HG02970 (cell line): ENCODE measurements at regions not wholly inside any gene's neighbourhood (a gene's known extent, or its start where the extent isn't known, plus 50 kb on each side); places are given as distances from the start of the nearest gene placed in this dataset.

Experiments
- ATAC-seq: cut with Tn5 transposase; IDR thresholded peaks from one replicate; pipeline ENCODE4 v1.9.1; 2021; ENCODE audit warnings: mild to moderate bottlenecking, moderate library complexity, moderate number of reproducible peaks; ENCODE audit not compliant: unreplicated experiment, low FRiP score

GRCh38 chr14:39972704-39973103, 540.5 kb upstream of the FBXO33 start:
- no peak for ATAC-seq

- no peak for ATAC-seq
Measured at GRCh38 chr14:39967885-39968284, 535.7 kb upstream of the FBXO33 start.

DNA sequence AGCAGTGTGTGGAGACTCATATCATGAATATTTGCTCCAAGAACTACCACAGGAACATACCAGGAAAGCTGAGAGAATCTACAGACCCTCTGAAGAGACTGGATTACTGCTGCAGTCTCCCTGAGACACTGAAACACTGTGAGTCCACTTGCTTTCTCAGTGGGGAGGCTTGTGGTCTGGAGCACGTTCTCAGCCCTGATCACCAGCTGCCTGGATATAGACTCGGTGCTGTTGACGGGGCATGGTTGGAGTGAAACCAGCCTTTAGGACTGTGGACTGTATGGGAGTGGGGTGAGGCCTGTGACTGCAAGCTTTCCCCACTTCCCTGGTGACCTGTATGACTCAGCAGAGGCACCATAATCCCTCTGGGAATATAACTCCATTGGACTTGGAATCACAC, 525.8 kb upstream of the FBXO33 start:
- ATAC-seq, result no peak

DNA sequence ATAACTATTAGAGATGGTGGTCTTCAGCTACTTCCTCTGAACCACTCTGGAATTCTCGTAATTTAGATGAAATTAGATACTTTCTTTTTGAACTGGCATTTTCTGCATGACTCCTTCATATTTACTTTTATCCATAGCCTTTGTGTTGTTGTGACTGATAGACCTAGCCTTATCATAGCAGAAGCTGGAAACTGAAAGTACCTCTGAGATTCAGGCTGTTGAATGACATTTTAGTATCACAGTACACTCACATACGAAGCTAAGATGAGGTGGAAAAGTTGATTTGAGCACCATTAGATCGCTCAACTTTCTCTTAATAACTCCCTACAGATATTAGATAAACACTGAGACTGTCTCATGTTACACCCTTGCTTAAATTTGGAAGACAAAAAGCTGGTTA, 525.1 kb upstream of the FBXO33 start:
- ATAC-seq, result no peak

DNA sequence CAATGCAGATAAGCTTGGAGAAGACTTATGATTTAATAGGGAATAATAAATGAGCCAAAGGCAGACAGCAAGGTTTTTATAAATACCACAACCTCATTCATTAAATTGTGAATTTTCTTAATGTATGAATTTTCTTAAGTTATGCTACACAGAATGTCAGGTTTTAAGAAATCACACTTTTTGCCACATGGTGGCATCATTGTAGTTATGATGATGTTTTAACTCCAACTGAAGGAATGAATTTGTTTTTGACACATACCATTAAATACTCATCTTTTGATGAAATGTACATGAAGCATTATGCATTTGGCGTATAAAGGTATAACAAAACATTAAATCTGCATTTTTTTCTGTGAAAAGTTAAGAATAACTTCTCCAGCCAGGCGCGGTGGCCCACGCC, 524.1 kb upstream of the FBXO33 start:
- no peak for ATAC-seq

DNA sequence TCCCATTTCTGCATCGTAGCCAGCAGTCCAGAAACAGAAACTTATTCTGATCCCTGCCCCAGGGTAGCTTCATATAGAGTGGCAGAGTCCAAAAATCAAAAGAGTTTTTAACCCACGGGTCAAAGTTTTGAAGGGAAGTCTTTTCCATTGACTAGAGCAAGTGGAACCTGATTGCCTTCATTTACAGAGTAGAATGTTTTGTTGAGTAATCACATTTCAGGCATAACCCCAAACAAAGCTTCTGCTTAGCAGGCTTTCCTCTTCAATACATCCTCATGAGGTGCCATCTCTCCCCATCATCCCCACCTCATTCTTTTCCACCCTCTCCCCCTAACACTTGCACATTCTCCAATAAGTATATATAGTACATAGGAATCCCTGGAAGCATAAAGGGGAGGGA, 516.0 kb upstream of the FBXO33 start:
- ATAC-seq, result no peak

DNA sequence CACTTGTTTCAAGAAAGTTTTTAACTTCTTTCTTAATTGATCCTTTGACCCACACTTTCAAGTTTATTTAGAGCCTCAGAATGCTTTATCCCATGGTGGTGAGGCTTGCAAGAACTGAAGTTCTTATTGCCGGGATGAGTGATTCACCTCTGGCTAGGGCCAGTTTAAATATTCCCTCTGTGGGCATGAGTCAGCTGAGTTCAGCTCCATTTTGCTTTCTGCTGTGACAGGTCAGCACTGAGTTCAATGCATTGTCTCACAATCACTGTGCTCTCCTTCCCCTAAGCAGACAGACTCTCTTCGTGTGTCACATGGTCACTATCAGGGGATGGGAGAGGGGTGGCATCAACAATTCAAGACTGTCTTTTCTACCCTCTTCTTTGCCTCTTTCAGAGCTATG, 514.6 kb upstream of the FBXO33 start:
- no peak for ATAC-seq

GRCh38 chr14:39939023-39939422, 506.8 kb upstream of the FBXO33 start:
- no peak for ATAC-seq

DNA sequence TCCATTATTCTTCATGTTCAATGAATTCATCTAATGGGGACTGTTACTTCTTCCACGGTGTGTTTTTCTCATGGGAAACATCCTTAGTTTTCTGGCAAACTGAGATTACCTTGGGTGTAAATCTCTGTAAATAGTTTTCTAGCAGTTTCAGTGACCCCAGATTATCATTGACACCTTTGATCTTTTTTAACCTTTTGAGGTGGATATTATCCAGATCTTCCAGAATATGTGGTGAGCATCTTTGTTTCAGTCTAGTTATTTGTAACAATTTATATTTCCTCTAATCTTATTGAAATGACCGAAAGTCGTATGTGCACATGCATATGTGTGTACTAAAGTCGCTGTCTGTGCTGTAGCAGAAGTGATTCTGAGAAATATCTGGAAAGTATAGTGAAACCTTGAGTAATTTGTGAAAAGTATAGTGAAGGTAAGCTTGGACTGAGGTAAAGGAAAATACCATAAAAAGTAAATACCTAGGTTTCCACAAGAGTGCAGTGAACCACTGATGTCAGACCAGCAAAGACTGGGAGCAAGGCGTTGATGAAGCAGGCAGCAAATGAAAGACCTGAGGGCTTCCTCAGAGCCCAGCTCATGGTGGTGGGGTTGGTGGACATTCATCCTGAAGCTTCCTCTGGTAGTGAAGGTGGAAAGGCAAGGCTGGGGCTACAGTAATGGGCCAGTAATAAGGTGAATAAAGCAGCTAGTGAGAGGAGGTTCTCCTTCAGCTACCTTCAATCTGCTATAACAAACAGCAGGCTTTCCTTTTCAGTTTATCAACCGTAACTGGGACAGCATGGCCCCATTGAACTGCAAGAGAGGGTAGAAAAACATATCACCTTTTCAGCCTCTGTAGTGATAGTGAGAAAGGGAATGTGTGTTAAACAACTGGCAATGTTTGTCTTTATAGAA, 480.2 kb upstream of the FBXO33 start:
- peak; percentile 86 for ATAC-seq

- no peak for ATAC-seq
Measured at GRCh38 chr14:39897657-39898056, 465.4 kb upstream of the FBXO33 start.

DNA sequence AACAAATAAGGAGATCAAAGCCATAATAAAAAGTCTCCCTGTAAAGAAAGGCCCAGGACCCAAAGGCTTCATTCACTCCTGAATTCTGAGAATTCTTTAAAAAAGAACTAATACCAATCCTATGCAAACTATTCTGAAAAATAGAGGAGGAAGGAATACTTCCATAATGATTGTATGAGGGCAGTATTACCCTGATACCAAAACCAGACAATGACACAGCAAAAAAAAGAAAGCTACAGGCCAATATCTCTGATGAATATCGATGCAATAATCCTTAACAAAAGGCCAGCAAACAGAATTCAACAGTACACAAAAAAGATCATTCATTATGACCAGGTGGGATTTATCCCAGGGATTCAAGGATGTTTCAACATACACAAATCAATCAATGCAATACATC, 457.8 kb upstream of the FBXO33 start:
- ATAC-seq, result no peak

DNA sequence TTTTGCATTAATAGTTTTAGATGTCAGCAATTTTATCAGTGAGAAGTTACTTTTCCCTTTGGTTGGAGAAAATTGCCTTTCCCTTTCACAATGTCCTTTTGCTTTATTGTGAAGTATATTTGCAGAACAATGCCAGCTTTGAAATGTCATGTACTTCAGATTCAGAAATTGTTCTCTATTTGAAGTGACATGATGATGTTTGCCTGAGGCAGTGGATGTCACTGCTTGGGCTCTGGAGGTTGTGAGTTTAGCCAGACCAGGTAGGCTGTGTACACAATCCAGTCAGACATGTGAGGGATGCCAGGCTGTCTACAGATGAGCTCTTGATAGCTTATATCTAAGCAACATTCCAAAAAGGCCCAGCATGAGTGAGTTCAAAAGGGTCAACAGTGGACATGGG, 451.9 kb upstream of the FBXO33 start:
- ATAC-seq, result no peak

DNA sequence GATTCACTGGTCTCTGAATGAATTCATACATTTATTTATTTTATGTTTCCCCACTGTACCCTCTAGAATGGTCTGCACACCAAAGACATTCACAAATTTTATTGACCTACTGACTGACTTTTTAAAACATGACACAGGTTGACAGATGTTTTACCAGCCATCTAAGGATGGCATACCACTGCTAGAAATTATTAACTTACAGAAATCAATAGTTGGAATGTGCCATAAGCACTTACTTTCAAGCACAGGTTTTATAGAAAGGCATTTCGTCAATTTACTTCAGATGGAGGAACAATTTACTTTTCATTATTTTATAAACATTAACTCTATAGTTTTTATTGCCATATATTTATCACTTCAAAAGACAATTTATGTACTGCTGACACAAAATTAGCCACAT, 448.7 kb upstream of the FBXO33 start:
- ATAC-seq, result no peak

DNA sequence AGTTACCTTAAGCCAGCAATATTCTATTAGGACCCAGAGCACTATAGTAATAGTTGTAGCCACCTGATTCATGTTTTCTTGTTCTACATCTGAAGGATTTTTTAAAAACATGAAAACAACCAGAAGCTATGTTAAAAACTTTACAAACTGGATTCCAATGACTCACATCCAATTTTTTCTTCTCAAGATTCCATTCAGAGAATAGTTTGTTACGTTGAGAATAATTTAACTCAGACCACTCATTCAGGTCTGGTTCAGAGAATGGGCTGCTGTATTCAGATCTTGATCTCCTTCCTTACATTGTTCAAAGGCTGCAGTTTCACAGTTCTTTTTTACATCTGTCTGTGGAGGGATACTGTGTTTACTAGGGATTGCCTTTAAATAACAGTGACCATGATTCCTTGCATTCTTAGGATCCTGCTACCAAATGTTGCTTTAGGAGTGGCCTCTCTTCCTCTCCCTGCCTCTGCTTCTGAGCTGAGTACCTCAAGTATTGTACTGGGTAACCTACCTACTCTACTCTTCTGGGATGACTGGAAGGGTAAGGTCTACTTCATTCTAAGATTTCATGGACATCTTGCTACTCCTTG, 448.0 kb upstream of the FBXO33 start:
- no peak for ATAC-seq

DNA sequence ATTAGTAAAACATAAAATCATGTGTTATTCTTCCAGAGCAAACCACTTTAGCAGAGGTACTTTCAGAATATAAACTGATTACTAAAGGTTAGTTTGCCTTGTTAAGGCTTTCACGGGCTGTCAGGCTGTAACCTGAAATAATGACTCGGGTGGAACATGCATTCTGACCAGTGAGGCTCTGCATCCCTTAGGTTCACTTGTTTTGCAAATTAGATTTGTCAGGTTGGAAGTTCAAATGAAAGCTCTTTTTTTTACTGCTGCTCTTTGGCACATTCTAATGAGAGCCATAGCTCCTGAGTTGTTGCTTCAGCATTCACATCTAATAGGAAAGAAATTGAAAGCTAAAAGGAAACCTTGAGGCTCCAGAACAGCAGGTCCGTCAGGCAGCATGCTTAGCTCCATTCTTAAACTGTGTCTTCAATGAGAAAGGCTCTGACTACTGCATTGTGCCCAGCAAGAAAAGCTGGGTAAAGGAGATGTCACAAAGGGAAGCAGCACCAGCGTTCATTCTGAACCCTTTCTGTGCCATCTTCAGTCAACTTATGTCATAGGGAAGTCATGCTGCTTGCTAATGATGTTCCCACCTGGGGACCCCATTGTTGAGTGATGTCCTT, 445.5 kb upstream of the FBXO33 start:
- no peak for ATAC-seq

GRCh38 chr14:39876916-39877315, 444.7 kb upstream of the FBXO33 start:
- ATAC-seq, result no peak

GRCh38 chr14:39875028-39875427, 442.8 kb upstream of the FBXO33 start:
- no peak for ATAC-seq

- no peak for ATAC-seq
Measured at GRCh38 chr14:39873791-39874190, 441.6 kb upstream of the FBXO33 start.

DNA sequence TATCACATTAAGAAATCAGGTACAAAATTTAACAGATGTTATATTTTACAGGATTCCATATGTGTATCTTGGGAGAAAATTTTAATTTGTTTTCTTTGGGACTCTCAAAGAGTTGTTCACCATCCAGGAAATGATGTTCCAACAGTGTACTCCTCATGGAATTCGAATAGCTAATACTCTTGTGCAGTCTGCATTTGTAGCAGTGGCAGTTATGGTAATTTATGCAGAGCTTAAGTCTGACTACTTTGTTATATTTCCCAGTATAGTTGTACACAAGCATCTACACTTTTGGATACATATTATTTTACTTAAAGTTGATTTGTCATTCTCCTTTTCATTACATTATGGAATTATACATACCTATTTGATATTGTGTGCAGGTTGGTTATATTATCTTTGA, 436.7 kb upstream of the FBXO33 start:
- no peak for ATAC-seq

GRCh38 chr14:39868251-39868650, 436.0 kb upstream of the FBXO33 start:
- no peak for ATAC-seq

DNA sequence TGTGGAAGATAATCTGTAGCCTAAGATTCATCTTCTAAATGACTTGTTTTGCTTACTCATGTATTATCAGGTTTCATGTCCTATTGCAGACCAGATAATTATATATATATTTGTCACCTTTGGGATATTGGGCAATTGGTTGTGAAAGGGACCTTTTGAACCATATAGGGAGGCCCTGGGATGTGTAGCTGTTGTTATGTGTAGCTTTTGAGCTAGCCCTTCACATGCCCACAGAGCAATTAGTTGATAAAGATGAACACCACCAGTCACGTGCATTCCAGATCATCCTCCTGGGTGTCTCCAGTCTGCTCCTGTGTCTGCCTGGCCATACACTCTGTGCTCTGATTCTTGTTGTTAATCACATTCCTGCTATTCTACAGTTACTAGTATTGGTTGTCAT, 431.2 kb upstream of the FBXO33 start:
- ATAC-seq, result no peak

DNA sequence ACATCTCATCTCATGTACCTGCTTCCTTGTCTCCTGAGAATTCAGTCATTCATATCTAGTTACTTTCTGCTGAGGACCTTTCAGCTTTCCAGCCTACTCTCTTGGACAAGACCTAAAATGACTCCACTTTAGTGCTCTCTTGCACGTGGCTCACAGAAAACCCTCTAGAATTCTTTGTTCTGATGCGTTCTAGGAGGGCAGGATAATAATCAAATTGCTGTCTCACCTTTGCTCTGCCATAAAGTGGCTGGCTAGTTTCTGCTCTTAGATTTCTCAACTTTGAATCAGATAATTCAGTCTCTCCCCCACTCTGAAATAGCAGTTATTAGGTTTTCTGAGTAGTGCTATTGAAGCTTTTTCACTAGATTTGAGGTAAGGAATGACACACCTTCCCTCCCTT, 429.5 kb upstream of the FBXO33 start:
- ATAC-seq, result no peak
